ENCODE measurements at regions not wholly inside any gene's neighbourhood (a gene's known extent, or its start where the extent isn't known, plus 50 kb on each side); places are given as distances from the start of the nearest gene placed in this dataset.

DNA sequence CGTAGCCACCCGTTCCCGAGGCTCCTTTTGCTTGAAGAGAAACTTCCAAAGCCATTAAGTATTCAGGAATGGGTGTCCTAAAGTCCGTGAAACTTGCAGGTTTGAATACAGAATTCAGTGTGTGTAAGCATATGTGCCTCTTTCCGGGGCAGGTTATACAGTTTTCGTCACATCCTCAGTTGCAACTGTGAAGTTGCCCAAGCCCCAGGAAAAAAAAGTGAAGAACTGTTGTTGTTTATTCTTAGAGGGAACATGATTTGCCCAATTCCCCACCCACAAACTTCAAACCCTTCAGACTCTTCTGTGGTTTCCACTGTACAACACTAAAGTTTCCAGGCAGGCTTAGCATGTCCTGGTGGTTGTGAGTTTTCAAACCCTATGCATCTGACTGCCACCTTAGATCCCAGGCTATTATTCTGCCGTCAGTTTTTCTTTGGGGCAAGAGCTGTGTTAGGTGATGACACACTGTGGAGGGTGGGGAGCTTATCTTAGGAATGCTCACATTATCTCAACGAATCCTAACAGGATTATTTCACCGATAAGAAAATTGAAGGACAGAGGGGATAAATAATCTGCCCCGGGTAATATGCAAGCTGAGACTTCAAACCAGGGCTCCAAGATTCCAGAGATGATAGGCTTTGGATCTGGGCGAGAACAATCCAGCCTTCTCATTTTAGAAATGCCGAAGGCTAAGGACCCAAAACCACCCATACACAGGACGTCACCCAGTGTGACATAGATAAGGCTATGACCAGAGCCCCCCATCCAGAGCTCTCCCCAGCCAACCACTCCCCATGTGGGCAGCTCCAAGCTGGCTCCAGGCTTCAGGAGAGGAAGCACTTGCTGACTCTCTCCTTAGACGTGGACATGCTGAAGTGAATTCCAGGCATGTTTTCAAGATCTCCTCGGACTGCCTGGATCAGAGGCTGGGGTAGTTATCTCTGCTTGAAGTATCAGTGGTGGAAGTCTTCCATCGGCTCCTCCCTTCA lies 81.7 kb upstream of the AFDN start:
- no peak for TF ChIP-seq CTCF (IDR thresholded peaks at IDR 0.05; ENCODE audit: insufficient read depth, low read depth, low read length)
- peak; percentile 14 for DNase-seq (ENCODE audit: low read depth)
- no peak overlapping the region for H3K4me3 ChIP-seq (ENCODE audit: low read depth, low read length)

DNA sequence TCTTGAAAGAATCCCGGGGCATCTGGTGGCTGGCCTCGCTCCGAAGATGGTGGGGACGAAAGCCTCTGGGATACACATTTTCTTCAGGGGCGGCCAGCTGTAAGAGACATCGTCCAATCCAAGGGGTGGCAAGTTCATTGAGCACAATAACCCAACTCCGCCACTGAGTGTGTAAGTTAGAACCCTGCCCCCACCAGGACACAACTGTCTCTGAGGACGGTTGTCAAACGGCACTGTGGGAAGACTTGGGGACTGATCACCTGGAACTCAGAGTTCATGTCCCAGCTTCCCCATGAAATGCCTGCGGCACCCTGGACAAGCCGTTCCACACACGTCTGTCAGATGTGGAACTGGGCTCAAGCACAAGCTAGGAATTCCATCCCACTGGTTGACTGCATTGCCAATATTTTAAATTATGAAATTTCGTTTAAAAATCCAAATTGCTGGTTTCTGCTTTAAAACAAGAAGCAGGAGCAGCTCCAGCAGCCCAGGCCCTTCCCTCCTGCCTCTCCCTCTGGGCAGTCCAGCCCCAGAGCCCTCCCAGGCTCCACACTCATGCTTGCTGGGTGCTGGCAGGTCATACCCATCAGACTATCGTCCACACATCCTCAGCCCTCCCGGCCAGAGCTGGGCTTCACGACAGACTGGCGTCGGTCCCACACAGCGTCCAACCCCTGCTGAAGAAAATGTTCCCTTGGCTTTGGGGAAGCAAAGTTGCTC lies 80.9 kb upstream of the AFDN start:
- no peak overlapping the region for H3K4me3 ChIP-seq (ENCODE audit: low read depth, low read length)
- no peak for TF ChIP-seq CTCF (IDR thresholded peaks at IDR 0.05; ENCODE audit: insufficient read depth, low read depth, low read length)
- DNase-seq (ENCODE audit: low read depth): no peak

GRCh38 chr6:167746390-167746907 lies 80.3 kb upstream of the AFDN start:
- TF ChIP-seq CTCF (IDR thresholded peaks at IDR 0.05; ENCODE audit: insufficient read depth, low read depth, low read length): no peak

DNA sequence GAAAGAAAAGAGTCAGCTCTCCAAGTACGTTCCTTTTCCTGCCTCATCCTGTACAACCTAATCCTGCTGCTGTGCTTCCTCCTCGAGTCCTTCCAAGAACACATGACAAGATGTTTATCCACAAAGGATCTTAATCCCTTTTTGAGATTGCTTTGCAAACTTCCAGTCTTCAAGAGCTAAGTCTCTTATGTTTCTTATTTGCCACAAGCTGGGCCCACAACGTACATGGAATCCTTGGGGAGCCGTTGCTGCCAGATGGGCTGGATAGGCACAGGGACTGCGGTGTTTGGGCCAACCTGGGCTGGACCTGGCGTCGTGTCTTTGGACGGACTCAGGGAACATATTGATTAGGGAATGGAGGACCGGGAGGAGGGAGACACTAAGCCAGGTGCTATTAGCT lies 79.7 kb upstream of the AFDN start:
- TF ChIP-seq CTCF (IDR thresholded peaks at IDR 0.05; ENCODE audit: insufficient read depth, low read depth, low read length): no peak
- DNase-seq (ENCODE audit: low read depth): no peak
- H3K4me3 ChIP-seq (ENCODE audit: low read depth, low read length): no peak overlapping the region

More at GRCh38 chr6:167746390-167746907, 80.3 kb upstream of the AFDN start:
- DNase-seq (ENCODE audit: low read depth): no peak
- H3K4me3 ChIP-seq (ENCODE audit: low read depth, low read length): no peak overlapping the region

DNA sequence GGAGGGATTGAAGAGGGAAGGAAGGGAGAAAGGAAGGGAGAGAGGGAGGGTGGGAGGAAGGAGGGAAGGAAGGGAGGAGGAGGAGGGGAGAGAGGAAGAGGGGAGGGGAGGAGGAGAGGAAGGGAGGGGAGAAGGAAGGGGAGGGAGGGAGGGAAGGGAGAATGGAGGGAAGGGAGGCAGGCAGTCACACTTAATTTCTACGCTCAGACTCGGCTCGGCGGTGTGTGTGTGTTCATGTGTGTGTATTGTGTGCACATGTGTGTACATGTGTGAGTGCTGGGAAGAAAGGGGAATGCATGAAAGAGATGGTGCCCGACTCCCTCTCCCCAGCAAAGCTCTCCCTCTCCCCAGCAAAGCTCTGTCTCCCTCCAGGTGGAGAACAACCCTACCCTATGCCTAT lies 79.1 kb upstream of the AFDN start:
- H3K4me3 ChIP-seq (ENCODE audit: low read depth, low read length): no peak overlapping the region
- TF ChIP-seq CTCF (IDR thresholded peaks at IDR 0.05; ENCODE audit: insufficient read depth, low read depth, low read length): no peak
- DNase-seq (ENCODE audit: low read depth): no peak

- H3K4me3 ChIP-seq (ENCODE audit: low read depth, low read length): no peak overlapping the region
- no peak for DNase-seq (ENCODE audit: low read depth)
- no peak for TF ChIP-seq CTCF (IDR thresholded peaks at IDR 0.05; ENCODE audit: insufficient read depth, low read depth, low read length)
Measured at GRCh38 chr6:167748046-167748445, 78.7 kb upstream of the AFDN start.
